NT2/D1 (cell line): ENCODE measurements at regions not wholly inside any gene's neighbourhood (a gene's known extent, or its start where the extent isn't known, plus 50 kb on each side); places are given as distances from the start of the nearest gene placed in this dataset.
"Not testable (repeated sequence)": the region's sequence is repeated elsewhere in the genome, so short reads cannot be mapped to it uniquely, and the experiment has no call there.

Experiments
- DNase-seq: peaks from one replicate; pipeline ENCODE4 v3.0.0-alpha.2; 2011; ENCODE audit warnings: low read depth, low spot score
- H3K27me3 ChIP-seq: 2 replicates; pipeline ENCODE4 v1.6.0; 2011; ENCODE audit warnings: mild to moderate bottlenecking; ENCODE audit not compliant: insufficient read length, insufficient read depth
- H3K36me3 ChIP-seq: 2 replicates; pipeline ENCODE4 v1.6.1; 2011; ENCODE audit warnings: mild to moderate bottlenecking, low read length, mixed read lengths; ENCODE audit not compliant: insufficient read depth, insufficient read length
- H3K4me1 ChIP-seq: 2 replicates; pipeline ENCODE4 v1.5.1; 2011; ENCODE audit not compliant: insufficient read depth, insufficient read length
- H3K4me3 ChIP-seq: 2 replicates; pipeline ENCODE4 v1.5.1; 2011; ENCODE audit warnings: low read depth; ENCODE audit not compliant: insufficient read length
- H3K9ac ChIP-seq: 2 replicates; pipeline ENCODE4 v1.6.0; 2011; ENCODE audit warnings: low read depth; ENCODE audit not compliant: insufficient read length
- H3K9me3 ChIP-seq: 2 replicates; pipeline ENCODE4 v1.5.1; 2011; ENCODE audit warnings: mild to moderate bottlenecking, low read length; ENCODE audit not compliant: insufficient read depth
- SUZ12 ChIP-seq: IDR thresholded peaks from 2 replicates; pipeline ENCODE4 v1.6.1; 2011; ENCODE audit not compliant: insufficient read length, insufficient read depth; ENCODE audit errors: extremely low read depth
- YY1 ChIP-seq: IDR thresholded peaks from 2 replicates; pipeline ENCODE4 v1.6.1; 2011; ENCODE audit not compliant: insufficient read length, insufficient read depth
- ZNF274 ChIP-seq: IDR thresholded peaks from 2 replicates; pipeline ENCODE4 v1.6.1; 2011; ENCODE audit warnings: mild to moderate bottlenecking, low read depth, low read length

DNA sequence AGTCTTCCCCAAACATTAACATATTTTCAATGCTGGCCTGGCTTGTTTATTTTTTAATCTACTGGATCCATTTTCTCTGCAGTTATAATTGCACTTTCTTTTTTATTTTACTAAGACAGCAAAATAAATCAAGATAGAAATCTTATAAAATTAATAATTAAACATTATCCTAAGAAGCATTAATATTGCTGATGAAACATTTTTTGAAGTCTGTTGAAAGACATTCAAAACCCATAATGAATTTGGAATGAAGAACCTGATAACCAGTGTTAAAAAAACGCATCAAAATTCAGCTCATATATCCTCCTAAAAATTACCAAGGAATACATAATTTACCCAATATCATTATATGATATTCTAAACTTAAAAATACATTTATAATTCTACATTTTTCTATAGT is 675.7 kb upstream of the PRMT6 start:
- Histone ChIP-seq H3K9ac (no peak overlapping the region), H3K9me3 (no peaks in the 10 kb centered on the region), H3K36me3 (no peaks in the 10 kb centered on the region), H3K4me3 (no peak overlapping the region), H3K4me1 (no peaks in the 10 kb centered on the region), H3K27me3 (no peaks in the 10 kb centered on the region)
- DNase-seq, result no peak
- TF ChIP-seq ZNF274 (no peak), YY1 (no peak), SUZ12 (no peak)

DNA sequence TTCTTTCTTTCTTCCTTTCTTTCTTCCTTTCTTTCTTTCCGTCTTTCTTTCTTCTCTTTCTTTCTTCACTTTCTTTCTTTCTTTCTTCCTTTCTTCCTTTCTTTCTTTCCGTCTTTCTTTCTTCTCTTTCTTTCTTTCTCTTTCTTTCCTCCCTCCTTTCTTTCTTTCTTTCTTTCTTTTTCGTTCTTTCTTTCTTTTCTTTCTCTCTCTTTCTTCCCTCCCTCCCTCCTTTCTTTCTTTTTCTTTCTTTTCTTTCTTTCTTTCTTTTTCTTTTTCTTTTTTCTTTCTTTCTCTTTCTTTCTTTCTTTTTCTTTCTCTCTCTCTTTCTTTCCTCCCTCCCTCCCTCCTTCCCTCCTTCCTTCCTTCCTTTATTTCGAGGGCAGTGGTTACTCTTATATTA is 667.3 kb upstream of the PRMT6 start:
- H3K9ac ChIP-seq, DNase-seq, H3K27me3 ChIP-seq, H3K36me3 ChIP-seq, H3K9me3 ChIP-seq, H3K4me3 ChIP-seq, H3K4me1 ChIP-seq: not testable (repeated sequence)

DNA sequence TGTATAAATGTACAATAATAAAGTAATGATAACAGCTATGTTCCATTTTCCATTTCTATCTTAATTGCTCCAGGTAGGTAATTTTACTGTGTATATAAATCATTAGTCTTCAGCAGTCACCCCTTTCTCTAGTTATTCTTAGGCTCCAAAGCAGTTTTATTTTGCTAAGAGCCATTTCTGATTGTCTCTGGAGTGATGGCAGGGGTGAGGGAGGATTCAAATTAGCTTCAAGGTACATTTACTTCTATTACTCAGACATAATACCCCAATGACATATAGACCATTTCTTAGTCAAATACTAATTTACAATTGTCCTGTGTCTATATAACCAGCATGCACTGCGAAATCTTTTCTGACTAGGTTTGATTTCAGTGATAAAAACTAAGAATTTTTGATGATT is 663.4 kb upstream of the PRMT6 start:
- Histone ChIP-seq H3K27me3 (no peaks in the 10 kb centered on the region), H3K36me3 (no peaks in the 10 kb centered on the region), H3K4me3 (no peak overlapping the region), H3K9me3 (no peaks in the 10 kb centered on the region), H3K4me1 (no peaks in the 10 kb centered on the region), H3K9ac (no peak overlapping the region)
- DNase-seq, result no peak
- TF ChIP-seq ZNF274 (no peak), SUZ12 (no peak), YY1 (no peak)

DNA sequence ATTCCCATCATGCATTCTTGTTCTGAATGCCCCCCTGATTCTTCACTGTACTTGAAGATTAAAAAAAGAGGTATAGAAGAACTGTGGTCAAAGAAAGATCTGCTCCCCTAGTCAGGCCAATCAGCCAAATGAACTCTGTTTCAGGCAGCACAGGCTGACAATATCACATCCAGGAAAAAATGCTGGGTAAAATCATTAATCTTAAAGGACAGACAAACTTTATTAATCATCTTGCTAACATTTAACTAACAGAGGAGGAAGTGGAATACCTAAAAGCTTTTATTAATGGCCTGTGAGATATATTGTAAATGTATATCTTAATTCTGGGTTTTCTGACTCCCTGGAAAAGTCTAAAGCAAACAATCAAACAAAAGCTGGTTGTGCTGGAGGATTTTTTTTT is 660.5 kb upstream of the PRMT6 start:
- H3K9me3 ChIP-seq, result no peaks in the 10 kb centered on the region
- H3K9ac ChIP-seq, result no peak overlapping the region
- H3K4me3 ChIP-seq, result no peak overlapping the region
- DNase-seq, result no peak
- no peaks in the 10 kb centered on the region for H3K36me3 ChIP-seq
- no peaks in the 10 kb centered on the region for H3K27me3 ChIP-seq
- H3K4me1 ChIP-seq, result no peaks in the 10 kb centered on the region
- TF ChIP-seq ZNF274 (no peak), YY1 (no peak), SUZ12 (no peak)

DNA sequence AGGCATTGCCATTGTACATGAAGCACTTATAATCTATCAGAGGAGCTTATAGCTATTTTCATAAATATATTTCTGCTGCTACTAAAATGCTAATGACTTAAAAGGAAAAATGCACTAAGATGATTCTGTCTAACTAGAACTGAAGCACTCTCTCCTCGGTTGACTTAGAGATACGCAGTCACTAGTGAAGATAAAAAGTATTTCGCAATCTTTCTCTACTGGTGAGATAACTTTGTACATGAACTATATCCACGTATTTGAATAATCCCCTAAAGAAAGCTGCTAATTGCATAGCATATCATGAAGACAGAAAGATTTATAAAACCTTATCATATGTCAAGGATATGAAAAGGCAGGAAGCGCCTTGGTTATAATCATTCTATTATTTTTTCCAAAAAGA is 658.1 kb upstream of the PRMT6 start:
- Histone ChIP-seq H3K4me1 (no peaks in the 10 kb centered on the region), H3K27me3 (no peaks in the 10 kb centered on the region), H3K4me3 (no peak overlapping the region), H3K9me3 (no peaks in the 10 kb centered on the region), H3K9ac (no peak overlapping the region), H3K36me3 (no peaks in the 10 kb centered on the region)
- TF ChIP-seq SUZ12 (no peak), ZNF274 (no peak), YY1 (no peak)
- no peak for DNase-seq

DNA sequence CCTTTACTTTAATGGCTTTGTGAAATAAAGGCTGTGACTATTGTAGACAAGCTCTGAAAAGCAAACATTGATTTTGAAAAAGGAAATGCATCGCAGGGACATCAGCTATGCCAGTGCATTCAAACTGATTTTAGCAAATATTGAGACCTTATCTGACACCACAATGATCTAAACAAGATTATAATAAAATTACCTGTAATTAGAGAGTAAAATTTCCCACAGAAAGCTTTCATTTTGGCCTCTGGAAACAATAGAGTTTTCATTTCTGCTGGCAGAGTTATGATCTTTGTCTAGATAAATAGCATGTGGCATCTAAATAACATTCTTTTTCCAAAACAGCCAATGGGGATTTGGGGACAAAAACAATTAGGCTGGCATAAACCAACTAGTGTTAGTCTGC is 650.4 kb upstream of the PRMT6 start:
- Histone ChIP-seq H3K4me1 (no peaks in the 10 kb centered on the region), H3K4me3 (no peak overlapping the region), H3K9ac (no peak overlapping the region), H3K36me3 (no peaks in the 10 kb centered on the region), H3K9me3 (no peaks in the 10 kb centered on the region), H3K27me3 (no peaks in the 10 kb centered on the region)
- TF ChIP-seq YY1 (no peak), SUZ12 (no peak), ZNF274 (no peak)
- DNase-seq, result no peak

DNA sequence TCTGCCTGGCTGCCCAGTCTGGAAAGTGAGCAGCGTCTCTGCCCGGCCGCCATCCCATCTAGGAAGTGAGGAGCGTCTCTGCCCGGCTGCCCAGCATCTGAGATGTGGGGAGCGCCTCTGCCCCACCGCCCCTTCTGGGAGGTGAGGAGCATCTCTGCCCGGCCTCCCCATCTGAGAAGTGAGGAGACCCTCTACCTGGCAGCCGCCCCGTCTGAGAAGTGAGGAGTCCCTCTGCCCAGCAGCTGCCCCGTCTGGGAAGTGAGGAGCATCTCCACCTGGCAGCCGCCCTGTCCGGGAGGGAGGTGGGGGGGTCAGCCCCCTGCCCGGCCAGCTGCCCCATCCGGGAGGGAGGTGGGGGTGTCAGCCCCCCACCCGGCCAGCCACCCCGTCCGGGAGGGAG is 644.2 kb upstream of the PRMT6 start:
- H3K9me3 ChIP-seq, DNase-seq, H3K4me1 ChIP-seq, H3K36me3 ChIP-seq, H3K4me3 ChIP-seq, H3K9ac ChIP-seq, H3K27me3 ChIP-seq: not testable (repeated sequence)

DNA sequence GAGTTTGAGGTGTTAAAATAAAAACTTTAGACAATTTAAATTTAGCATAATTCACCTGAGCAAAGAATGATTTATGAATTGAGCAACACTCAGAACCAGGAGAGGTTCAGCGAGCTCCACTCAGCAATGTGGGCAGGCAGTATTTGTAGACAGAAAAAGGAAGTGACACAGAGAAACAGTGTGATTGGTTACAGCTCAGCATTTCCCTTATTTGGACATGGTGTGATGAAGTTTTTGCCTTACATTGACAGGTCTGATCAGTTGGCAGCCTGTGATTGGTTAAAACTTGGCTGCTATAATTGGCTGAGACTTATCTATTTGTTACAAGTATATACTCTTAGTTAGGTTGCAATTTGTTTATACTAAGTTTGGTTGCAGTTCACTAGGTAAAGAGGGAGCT is 621.2 kb upstream of the PRMT6 start:
- TF ChIP-seq YY1, result no peak
- TF ChIP-seq SUZ12, result no peak
- TF ChIP-seq ZNF274, result no peak
- no peaks in the 10 kb centered on the region for H3K27me3 ChIP-seq
- no peaks in the 10 kb centered on the region for H3K4me1 ChIP-seq
- H3K9me3 ChIP-seq, result no peaks in the 10 kb centered on the region
- H3K36me3 ChIP-seq, result no peaks in the 10 kb centered on the region
- DNase-seq, result no peak
- H3K9ac ChIP-seq, result no peak overlapping the region
- H3K4me3 ChIP-seq, result no peak overlapping the region
